OCI-LY1 (cell line): ENCODE measurements at regions not wholly inside any gene's neighbourhood (a gene's known extent, or its start where the extent isn't known, plus 50 kb on each side); places are given as distances from the start of the nearest gene placed in this dataset.
"Not testable (repeated sequence)": the region's sequence is repeated elsewhere in the genome, so short reads cannot be mapped to it uniquely, and the experiment has no call there.

Experiments used
- H2AFZ ChIP-seq: fragments of 200-600 bp; sonication (generic), shearing (Covaris generic); 2 replicates; pipeline ENCODE4 v1.6.0; 2014; ENCODE audit warnings: antibody characterized with exemption, mild to moderate bottlenecking, low read length
- H3F3A ChIP-seq: fragments of 200-600 bp; sonication (generic), shearing (Covaris generic); 2 replicates; pipeline ENCODE4 v1.6.0; 2014; ENCODE audit warnings: mild to moderate bottlenecking, antibody characterized with exemption, low read length, moderate library complexity; ENCODE audit not compliant: insufficient read depth
- H3K27ac ChIP-seq: fragments of 200-600 bp; sonication (generic); 2 replicates; pipeline ENCODE4 v1.5.1; 2014; ENCODE audit warnings: low read length, mixed run types, mild to moderate bottlenecking, low read depth; ENCODE audit not compliant: poor library complexity, severe bottlenecking
- H3K27me3 ChIP-seq: fragments of 200-600 bp; sonication (generic); 2 replicates; pipeline ENCODE4 v1.6.0; 2014; ENCODE audit warnings: antibody characterized with exemption, mild to moderate bottlenecking, low read length, moderate library complexity; ENCODE audit not compliant: insufficient read depth
- H3K36me3 ChIP-seq: fragments of 200-600 bp; sonication (generic); 2 replicates; pipeline ENCODE4 v1.6.1; 2014; ENCODE audit warnings: mild to moderate bottlenecking, antibody characterized with exemption, low read length, moderate library complexity, mixed read lengths; ENCODE audit not compliant: insufficient read depth
- H3K4me1 ChIP-seq: fragments of 200-600 bp; sonication (generic); 2 replicates; pipeline ENCODE4 v1.5.1; 2014; ENCODE audit warnings: mild to moderate bottlenecking, low read length, moderate library complexity; ENCODE audit not compliant: insufficient read depth, severe bottlenecking
- H3K4me2 ChIP-seq: fragments of 200-600 bp; sonication (generic), shearing (Covaris generic); 2 replicates; pipeline ENCODE4 v1.6.1; 2014; ENCODE audit warnings: low read length
- H3K4me3 ChIP-seq: fragments of 200-600 bp; sonication (generic); 2 replicates; pipeline ENCODE4 v1.5.1; 2014; ENCODE audit warnings: low read length, low read depth, mild to moderate bottlenecking, mixed read lengths; ENCODE audit not compliant: poor library complexity, severe bottlenecking
- H3K79me2 ChIP-seq: fragments of 200-600 bp; shearing (Covaris generic); 2 replicates; pipeline ENCODE4 v1.6.1; 2016; ENCODE audit warnings: mixed run types, low read length, mixed read lengths; ENCODE audit not compliant: insufficient read depth
- H3K9ac ChIP-seq: fragments of 200-600 bp; sonication (generic), shearing (Covaris generic); 2 replicates; pipeline ENCODE4 v1.6.1; 2014; ENCODE audit warnings: mild to moderate bottlenecking, low read length, mixed read lengths
- H3K9me2 ChIP-seq: fragments of 200-600 bp; sonication (generic), shearing (Covaris generic); 2 replicates; pipeline ENCODE4 v1.6.1; 2014; ENCODE audit warnings: low read depth, mild to moderate bottlenecking, low read length, mixed read lengths
- H3K9me3 ChIP-seq: fragments of 200-600 bp; shearing (Covaris generic); 2 replicates; pipeline ENCODE4 v1.6.1; 2014; ENCODE audit warnings: low read length, mixed read lengths
- H4K20me1 ChIP-seq: fragments of 200-600 bp; sonication (generic), shearing (Covaris generic); 2 replicates; pipeline ENCODE4 v1.6.0; 2016; ENCODE audit warnings: mild to moderate bottlenecking, low read length; ENCODE audit not compliant: insufficient read depth
- EZH2 ChIP-seq: fragments of 200-600 bp; sonication (generic), shearing (Covaris generic); IDR thresholded peaks from 2 replicates; pipeline ENCODE4 v1.8.0; 2017; ENCODE audit warnings: borderline replicate concordance, mixed run types, mild to moderate bottlenecking, antibody characterized with exemption, low read length, moderate library complexity, mixed read lengths
- TF ChIP-seq, protein P1 (sequence below): fragments of 200-600 bp; sonication (generic), shearing (Covaris generic); IDR thresholded peaks from 2 replicates; pipeline ENCODE4 v1.5.1; 2017; ENCODE audit warnings: mild to moderate bottlenecking, antibody characterized with exemption, low read length, moderate library complexity, mixed read lengths

DNA sequence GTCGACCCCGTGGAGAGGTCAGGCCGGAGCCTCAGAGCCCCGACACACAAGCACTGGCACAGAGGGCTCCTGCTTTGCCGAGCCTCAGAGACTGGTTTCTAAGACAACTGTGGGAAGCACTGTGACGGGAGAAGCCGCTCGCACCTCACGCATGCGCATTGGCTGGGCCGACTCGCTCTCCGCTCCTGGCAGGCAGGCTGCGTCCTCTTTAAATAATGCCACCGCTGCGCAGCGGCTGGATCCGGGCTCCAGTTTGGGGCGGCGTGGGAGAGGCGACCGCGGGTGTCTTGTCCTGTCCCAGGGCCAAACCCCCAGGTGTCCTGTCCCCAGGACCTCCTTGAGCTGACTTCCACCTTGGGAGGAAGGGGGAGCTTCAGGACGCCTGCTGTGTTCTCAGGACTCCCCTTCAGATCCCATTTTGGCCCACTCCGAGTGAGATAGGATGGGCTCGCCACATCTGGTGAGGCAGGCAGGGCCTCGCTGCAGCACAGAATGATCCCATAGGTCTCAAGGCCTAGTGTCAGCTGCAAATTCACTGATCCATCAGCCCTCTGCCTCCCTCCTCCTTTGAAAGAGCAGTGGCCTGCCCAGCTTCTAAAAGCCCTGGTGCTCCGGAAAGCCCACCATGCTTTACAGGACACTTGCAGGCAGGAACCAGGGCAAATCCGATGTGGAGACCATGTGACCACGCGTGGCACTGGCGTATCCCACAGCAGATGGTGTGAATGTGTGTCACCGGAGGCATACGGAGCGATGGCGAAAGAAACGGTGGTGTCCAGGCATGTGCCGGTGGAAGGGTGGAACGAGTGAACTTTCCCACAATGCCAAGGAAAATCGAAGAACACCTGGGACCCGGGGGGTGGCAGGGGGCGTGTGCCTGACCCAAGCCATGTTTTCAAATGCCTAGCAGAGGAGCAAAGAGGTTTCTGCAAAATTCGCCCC is 169.3 kb upstream of the ZNF337 start:
- H3F3A ChIP-seq: no peaks in the 10 kb centered on the region
- no peak overlapping the region for H3K27ac ChIP-seq
- H3K9ac ChIP-seq: no peak overlapping the region

DNA sequence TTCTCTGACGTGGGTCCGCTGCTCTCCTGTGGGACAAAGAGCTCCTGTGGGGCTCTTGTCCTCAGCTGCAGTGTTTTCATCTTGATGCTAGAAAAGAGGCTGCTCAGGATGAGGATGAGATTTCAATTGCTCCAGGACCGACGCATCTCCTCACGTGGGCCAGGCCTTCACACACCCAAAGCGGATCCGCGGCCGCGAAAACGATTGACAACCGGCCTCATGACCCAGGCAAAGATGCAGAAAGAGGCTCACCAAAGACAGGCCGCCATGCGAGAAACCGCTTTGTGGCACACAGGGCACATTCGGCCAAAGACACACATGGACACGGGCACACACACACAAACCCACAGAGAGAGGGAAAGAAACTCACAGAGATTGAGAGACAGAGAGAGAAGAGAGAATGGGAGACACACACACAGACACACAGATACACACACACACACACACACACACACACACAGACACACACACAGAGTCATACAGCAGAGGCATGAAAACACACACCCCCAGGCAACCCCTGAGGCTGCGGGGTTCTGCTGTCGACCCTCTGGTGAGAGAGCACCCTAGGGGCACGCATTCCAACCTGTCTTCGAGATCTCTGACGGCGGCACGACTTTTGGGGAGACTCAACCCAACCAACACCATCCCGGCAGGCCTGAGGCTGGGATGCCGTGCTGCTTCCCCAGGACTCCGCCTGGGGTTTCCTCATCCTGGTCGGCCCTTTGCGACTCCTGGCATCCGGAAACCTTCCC is 168.5 kb upstream of the ZNF337 start:
- H3K36me3 ChIP-seq, H2AFZ ChIP-seq, H3K9me3 ChIP-seq, H3K27ac ChIP-seq, H3K4me3 ChIP-seq, H3K9me2 ChIP-seq, H4K20me1 ChIP-seq, H3K79me2 ChIP-seq, H3F3A ChIP-seq, H3K27me3 ChIP-seq, H3K9ac ChIP-seq: not testable (repeated sequence)
- Histone ChIP-seq H3K4me2 (peak overlapping the region; percentile 29; the same call in 1 of the 2 replicates), H3K4me1 (peaks cover 18% of the 10 kb centered on the region)

More for the DNA sequence above, 169.3 kb upstream of the ZNF337 start:
- no peak overlapping the region for H2AFZ ChIP-seq
- no peaks in the 10 kb centered on the region for H3K36me3 ChIP-seq
- no peak for TF ChIP-seq EZH2
- TF ChIP-seq, protein P1, sequence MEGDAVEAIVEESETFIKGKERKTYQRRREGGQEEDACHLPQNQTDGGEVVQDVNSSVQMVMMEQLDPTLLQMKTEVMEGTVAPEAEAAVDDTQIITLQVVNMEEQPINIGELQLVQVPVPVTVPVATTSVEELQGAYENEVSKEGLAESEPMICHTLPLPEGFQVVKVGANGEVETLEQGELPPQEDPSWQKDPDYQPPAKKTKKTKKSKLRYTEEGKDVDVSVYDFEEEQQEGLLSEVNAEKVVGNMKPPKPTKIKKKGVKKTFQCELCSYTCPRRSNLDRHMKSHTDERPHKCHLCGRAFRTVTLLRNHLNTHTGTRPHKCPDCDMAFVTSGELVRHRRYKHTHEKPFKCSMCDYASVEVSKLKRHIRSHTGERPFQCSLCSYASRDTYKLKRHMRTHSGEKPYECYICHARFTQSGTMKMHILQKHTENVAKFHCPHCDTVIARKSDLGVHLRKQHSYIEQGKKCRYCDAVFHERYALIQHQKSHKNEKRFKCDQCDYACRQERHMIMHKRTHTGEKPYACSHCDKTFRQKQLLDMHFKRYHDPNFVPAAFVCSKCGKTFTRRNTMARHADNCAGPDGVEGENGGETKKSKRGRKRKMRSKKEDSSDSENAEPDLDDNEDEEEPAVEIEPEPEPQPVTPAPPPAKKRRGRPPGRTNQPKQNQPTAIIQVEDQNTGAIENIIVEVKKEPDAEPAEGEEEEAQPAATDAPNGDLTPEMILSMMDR: no peak
- H3K79me2 ChIP-seq: no peaks in the 10 kb centered on the region
- peaks cover 18% of the 10 kb centered on the region for H3K4me1 ChIP-seq
- no peaks in the 10 kb centered on the region for H3K9me3 ChIP-seq
- no peaks in the 10 kb centered on the region for H3K27me3 ChIP-seq
- no peaks in the 10 kb centered on the region for H4K20me1 ChIP-seq
- no peaks in the 10 kb centered on the region for H3K9me2 ChIP-seq
- peak overlapping the region; percentile 29; the same call in 1 of the 2 replicates for H3K4me2 ChIP-seq
- H3K4me3 ChIP-seq: no peak overlapping the region

DNA sequence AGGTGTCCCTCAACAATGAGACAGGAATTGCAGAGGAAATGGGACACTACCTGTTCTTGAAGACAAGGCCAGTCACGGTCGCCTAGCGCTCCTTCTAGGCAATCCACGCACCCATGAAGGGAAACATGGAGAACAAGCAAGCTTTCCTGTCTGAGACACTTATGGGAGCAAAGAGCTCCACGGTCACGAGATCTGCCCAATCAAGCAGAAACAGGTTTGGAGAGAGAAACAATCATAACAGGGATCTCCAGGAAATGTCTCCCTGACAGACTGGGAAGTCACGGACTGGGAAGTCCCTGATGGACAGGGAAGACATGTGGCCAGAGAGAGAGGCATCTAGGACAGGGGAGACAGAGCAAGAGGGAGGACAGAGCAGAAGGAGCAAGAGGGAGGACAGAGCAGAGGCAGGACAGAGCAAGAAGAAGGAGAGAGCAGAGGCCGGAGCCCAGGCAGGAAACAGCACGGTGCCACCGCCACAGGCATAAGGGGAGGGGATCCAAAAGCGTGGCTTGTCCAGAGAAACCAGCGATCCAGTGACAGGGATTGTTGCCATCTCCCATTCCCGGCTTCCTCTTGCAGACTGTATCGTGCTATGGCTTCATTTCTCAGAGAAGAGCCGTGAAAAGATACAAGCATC is 167.8 kb upstream of the ZNF337 start:
- Histone ChIP-seq H3K9ac (no peak overlapping the region), H3K9me2 (no peaks in the 10 kb centered on the region), H4K20me1 (no peaks in the 10 kb centered on the region), H3K79me2 (no peaks in the 10 kb centered on the region), H3K27ac (no peak overlapping the region), H2AFZ (no peak overlapping the region), H3K4me2 (no peak overlapping the region), H3F3A (no peaks in the 10 kb centered on the region), H3K27me3 (no peaks in the 10 kb centered on the region), H3K4me1 (peaks cover 18% of the 10 kb centered on the region), H3K4me3 (no peak overlapping the region), H3K36me3 (no peaks in the 10 kb centered on the region), H3K9me3 (no peaks in the 10 kb centered on the region)
- TF ChIP-seq, protein P1: no peak
- TF ChIP-seq EZH2: no peak
